ENCODE measurements at regions not wholly inside any gene's neighbourhood (a gene's known extent, or its start where the extent isn't known, plus 50 kb on each side); places are given as distances from the start of the nearest gene placed in this dataset.

- TF ChIP-seq CTCF (IDR thresholded peaks at IDR 0.05; ENCODE audit: poor library complexity, severe bottlenecking) (no peak), TAF1 (IDR thresholded peaks at IDR 0.05; ENCODE audit: low read depth) (no peak), EZH2 (IDR thresholded peaks at IDR 0.05; ENCODE audit: borderline replicate concordance, insufficient read depth, low read length, poor library complexity, severe bottlenecking) (no peak), EP300 (conservative IDR thresholded peaks at IDR 0.05; ENCODE audit: poor library complexity, severe bottlenecking) (no peak), POLR2AphosphoS5 (IDR thresholded peaks at IDR 0.05) (no peak), MXI1 (conservative IDR thresholded peaks at IDR 0.05; ENCODE audit: poor library complexity, severe bottlenecking) (no peak), REST (IDR thresholded peaks at IDR 0.05; ENCODE audit: borderline replicate concordance) (no peak)
Observed at GRCh38 chr2:215683295-215683694, 247.4 kb upstream of the FN1 start.

All from neural cell (in vitro differentiated cells).